ENCODE measurements at regions not wholly inside any gene's neighbourhood (a gene's known extent, or its start where the extent isn't known, plus 50 kb on each side); places are given as distances from the start of the nearest gene placed in this dataset.
"Not testable (repeated sequence)": the region's sequence is repeated elsewhere in the genome, so short reads cannot be mapped to it uniquely, and the experiment has no call there.

GRCh38 chr3:3646103-3646844 is 153.0 kb upstream of the LRRN1 start:
- not testable (repeated sequence) for TF ChIP-seq CTCF (conservative IDR thresholded peaks at IDR 0.05); EZH2 (IDR thresholded peaks at IDR 0.05; ENCODE audit: low read depth)

All from PC-9 (cell line).